HepG2 (cell line): ENCODE measurements at regions not wholly inside any gene's neighbourhood (a gene's known extent, or its start where the extent isn't known, plus 50 kb on each side); places are given as distances from the start of the nearest gene placed in this dataset.

Experiments used
- CEBPB ChIP-seq: IDR thresholded peaks from 2 replicates; pipeline ENCODE4 v1.6.1; 2011; ENCODE audit warnings: low read depth, low read length, improper control_type of control experiment, borderline replicate concordance
- CTCF ChIP-seq: sonication (generic); formaldehyde crosslinking; IDR thresholded peaks from 2 replicates; pipeline ENCODE4 v1.5.0; 2020; ENCODE audit warnings: mild to moderate bottlenecking, missing genetic modification reagents, moderate library complexity
- HMGXB4 ChIP-seq, 2 experiments: sonication (generic) in 1 of 2; formaldehyde crosslinking in 1 of 2; IDR thresholded peaks; 2 replicates each; pipeline versions ENCODE4 v1.4.0 to v1.6.1; 2018 to 2020; ENCODE audit warnings: missing genetic modification reagents in 2 of 2, borderline replicate concordance in 1 of 2, low read depth in 1 of 2, mild to moderate bottlenecking in 1 of 2, missing biosample characterization in 1 of 2
- MAX ChIP-seq: IDR thresholded peaks from 2 replicates; pipeline ENCODE4 v1.6.1; 2012; ENCODE audit warnings: inconsistent platforms
- MYNN ChIP-seq: sonication (generic); formaldehyde crosslinking; IDR thresholded peaks from 2 replicates; pipeline ENCODE4 v1.4.0; 2020; ENCODE audit warnings: mild to moderate bottlenecking, low read depth, missing genetic modification reagents
- RFX5 ChIP-seq: IDR thresholded peaks from 2 replicates; pipeline ENCODE4 v1.6.1; 2011; ENCODE audit warnings: low read depth, low read length, improper control_type of control experiment
- RXRA ChIP-seq: sonication (generic); formaldehyde crosslinking; IDR thresholded peaks from 2 replicates; pipeline ENCODE4 v1.5.1; 2020; ENCODE audit warnings: missing genetic modification reagents
- SP1 ChIP-seq, 2 experiments: fragments of 450-650 bp in 1 of 2; sonication (generic) in 1 of 2; formaldehyde crosslinking in 1 of 2; IDR thresholded peaks; 2 replicates each; pipeline versions ENCODE4 v1.4.0 to v1.6.1; 2016 to 2020; ENCODE audit warnings: missing genetic modification reagents in 1 of 2
- TCF7 ChIP-seq: sonication (generic); IDR thresholded peaks from 2 replicates; pipeline ENCODE4 v1.6.1; 2016; ENCODE audit warnings: antibody characterized with exemption, low read depth
- ZNF619 ChIP-seq: sonication (generic); formaldehyde crosslinking; IDR thresholded peaks from 2 replicates; pipeline ENCODE4 v1.4.0; 2020; ENCODE audit warnings: mild to moderate bottlenecking, missing genetic modification reagents
- ZNF792 ChIP-seq: IDR thresholded peaks from 2 replicates; pipeline ENCODE4 v1.6.1; 2016
- TF ChIP-seq, protein P1 (sequence below): sonication (generic); formaldehyde crosslinking; IDR thresholded peaks from 2 replicates; pipeline ENCODE4 v1.4.0; 2020; ENCODE audit warnings: missing genetic modification reagents

DNA sequence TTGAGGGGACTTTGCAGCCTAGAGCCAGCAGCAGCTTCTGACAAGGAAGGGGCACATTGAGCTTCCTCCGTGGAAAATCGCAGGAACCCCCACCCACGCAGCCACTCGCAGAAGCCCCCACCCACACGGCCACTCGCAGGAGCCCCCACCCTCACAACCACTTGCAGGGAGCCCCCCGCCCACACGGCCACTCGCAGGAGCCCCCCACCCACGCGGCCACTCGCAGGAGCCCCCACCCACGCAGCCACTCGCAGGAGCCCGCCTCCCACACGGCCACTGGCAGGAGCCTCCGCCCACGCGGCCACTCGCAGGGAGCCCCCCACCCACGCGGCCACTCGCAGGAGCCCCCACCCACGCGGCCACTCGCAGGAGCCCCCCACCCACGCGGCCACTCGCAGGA is 228.4 kb upstream of the CDH4 start:
- TF ChIP-seq MYNN = no peak
- no peak for TF ChIP-seq HMGXB4 (CRISPR knock-in tag; IDR thresholded peaks at IDR 0.05; ENCODE audit: borderline replicate concordance in 1 of 2, low read depth in 1 of 2)
- TF ChIP-seq CTCF = no peak
- TF ChIP-seq TCF7 = no peak
- no peak for TF ChIP-seq MAX
- TF ChIP-seq SP1 (IDR thresholded peaks at IDR 0.05) = no peak
- TF ChIP-seq SP1 (CRISPR knock-in tag; IDR thresholded peaks at IDR 0.05) = no peak
- no peak for TF ChIP-seq RFX5
- TF ChIP-seq ZNF792 (CRISPR knock-in tag) = no peak
- no peak for TF ChIP-seq ZNF619 (CRISPR knock-in tag)
- TF ChIP-seq CEBPB = no peak
- no peak for TF ChIP-seq RXRA (CRISPR knock-in tag)
- TF ChIP-seq, protein P1, sequence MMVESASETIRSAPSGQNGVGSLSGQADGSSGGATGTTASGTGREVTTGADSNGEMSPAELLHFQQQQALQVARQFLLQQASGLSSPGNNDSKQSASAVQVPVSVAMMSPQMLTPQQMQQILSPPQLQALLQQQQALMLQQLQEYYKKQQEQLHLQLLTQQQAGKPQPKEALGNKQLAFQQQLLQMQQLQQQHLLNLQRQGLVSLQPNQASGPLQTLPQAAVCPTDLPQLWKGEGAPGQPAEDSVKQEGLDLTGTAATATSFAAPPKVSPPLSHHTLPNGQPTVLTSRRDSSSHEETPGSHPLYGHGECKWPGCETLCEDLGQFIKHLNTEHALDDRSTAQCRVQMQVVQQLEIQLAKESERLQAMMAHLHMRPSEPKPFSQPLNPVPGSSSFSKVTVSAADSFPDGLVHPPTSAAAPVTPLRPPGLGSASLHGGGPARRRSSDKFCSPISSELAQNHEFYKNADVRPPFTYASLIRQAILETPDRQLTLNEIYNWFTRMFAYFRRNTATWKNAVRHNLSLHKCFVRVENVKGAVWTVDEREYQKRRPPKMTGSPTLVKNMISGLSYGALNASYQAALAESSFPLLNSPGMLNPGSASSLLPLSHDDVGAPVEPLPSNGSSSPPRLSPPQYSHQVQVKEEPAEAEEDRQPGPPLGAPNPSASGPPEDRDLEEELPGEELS = no peak
